Gastroesophageal sphincter (tissue), 2 donors: ENCODE measurements at regions not wholly inside any gene's neighbourhood (a gene's known extent, or its start where the extent isn't known, plus 50 kb on each side); places are given as distances from the start of the nearest gene placed in this dataset.

ENCODE experiments used
- EP300 ChIP-seq: sonication (generic); formaldehyde crosslinking; IDR thresholded peaks from one replicate; pipeline ENCODE4 v1.6.1; 2017; ENCODE audit warnings: antibody characterized with exemption, mild to moderate bottlenecking
- POLR2AphosphoS5 ChIP-seq: sonication (generic); formaldehyde crosslinking; IDR thresholded peaks from one replicate; pipeline ENCODE4 v1.6.1; 2017; ENCODE audit warnings: antibody characterized with exemption

DNA sequence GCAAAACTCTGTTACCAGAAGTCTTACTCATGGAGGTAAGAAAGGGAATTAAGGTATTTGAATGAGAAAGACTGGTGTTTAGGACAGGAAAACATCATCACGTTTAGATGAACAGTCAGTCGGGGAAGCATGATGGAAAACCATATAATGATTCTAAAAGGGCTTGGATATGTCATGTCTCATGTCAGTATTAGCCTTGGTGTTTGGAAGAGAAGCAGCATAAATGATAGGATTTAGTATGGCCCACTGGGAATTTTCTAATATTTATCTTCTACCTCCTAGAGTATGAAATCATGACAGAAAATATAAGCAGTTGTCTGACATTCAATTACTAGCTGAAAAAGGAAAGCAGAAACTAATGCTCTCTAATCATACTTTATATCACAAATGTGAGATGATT, 1643.6 kb upstream of the CELF4 start:
- no peak for TF ChIP-seq EP300
- TF ChIP-seq POLR2AphosphoS5 = no peak
